ENCODE measurements at regions not wholly inside any gene's neighbourhood (a gene's known extent, or its start where the extent isn't known, plus 50 kb on each side); places are given as distances from the start of the nearest gene placed in this dataset.

- no peak overlapping the region for H3K27ac ChIP-seq (ENCODE audit: insufficient read depth, low read depth, low read length)
- dilution Hi-C loops (cut with MboI; ENCODE audit: extremely low pct_ligation_motif_present, low sequenced_read_pairs): no loop called here
- POLR2A ChIA-PET: no interaction called here
- no peak overlapping the region for H3K4me2 ChIP-seq (ENCODE audit: insufficient read depth, low read length)
- TF ChIP-seq EZH2 (IDR thresholded peaks at IDR 0.05; ENCODE audit: borderline replicate concordance, low read depth, low read length, severe bottlenecking): no peak
- no peak for TF ChIP-seq POLR2A (IDR thresholded peaks at IDR 0.05; ENCODE audit: low read depth, low read length)
- TF ChIP-seq MAX (IDR thresholded peaks at IDR 0.05; ENCODE audit: insufficient read depth, insufficient read length): no peak
- no peak for TF ChIP-seq JUN (IDR thresholded peaks at IDR 0.05; ENCODE audit: borderline replicate concordance, insufficient read depth, insufficient read length, low read depth)
- no peak for TF ChIP-seq MYC (IDR thresholded peaks at IDR 0.05; ENCODE audit: low read depth, low read length)
- no peak for TF ChIP-seq GATA2 (IDR thresholded peaks at IDR 0.05; ENCODE audit: insufficient read depth, insufficient read length, low read depth, low read length)
- TF ChIP-seq FOS (IDR thresholded peaks at IDR 0.05; ENCODE audit: borderline replicate concordance, insufficient read depth, low read length): no peak
- TF ChIP-seq POLR2AphosphoS5 (IDR thresholded peaks at IDR 0.05; ENCODE audit: insufficient read depth, low read depth, low read length): no peak
- TF ChIP-seq, protein P1, sequence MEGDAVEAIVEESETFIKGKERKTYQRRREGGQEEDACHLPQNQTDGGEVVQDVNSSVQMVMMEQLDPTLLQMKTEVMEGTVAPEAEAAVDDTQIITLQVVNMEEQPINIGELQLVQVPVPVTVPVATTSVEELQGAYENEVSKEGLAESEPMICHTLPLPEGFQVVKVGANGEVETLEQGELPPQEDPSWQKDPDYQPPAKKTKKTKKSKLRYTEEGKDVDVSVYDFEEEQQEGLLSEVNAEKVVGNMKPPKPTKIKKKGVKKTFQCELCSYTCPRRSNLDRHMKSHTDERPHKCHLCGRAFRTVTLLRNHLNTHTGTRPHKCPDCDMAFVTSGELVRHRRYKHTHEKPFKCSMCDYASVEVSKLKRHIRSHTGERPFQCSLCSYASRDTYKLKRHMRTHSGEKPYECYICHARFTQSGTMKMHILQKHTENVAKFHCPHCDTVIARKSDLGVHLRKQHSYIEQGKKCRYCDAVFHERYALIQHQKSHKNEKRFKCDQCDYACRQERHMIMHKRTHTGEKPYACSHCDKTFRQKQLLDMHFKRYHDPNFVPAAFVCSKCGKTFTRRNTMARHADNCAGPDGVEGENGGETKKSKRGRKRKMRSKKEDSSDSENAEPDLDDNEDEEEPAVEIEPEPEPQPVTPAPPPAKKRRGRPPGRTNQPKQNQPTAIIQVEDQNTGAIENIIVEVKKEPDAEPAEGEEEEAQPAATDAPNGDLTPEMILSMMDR (IDR thresholded peaks at IDR 0.05; ENCODE audit: extremely low read depth in 1 of 2, insufficient read depth in 1 of 2, low read depth in 1 of 2, low read length in 2 of 2): no peak
- intact Hi-C loops (cut with micrococcal nuclease): no loop called here
- DNase-seq (ENCODE audit: low read depth, low spot score) (no peak), FAIRE-seq (no peak)
- no peaks in the 10 kb centered on the region for H3K79me2 ChIP-seq (ENCODE audit: control insufficient read depth, insufficient read depth, low read length)
- CTCF ChIA-PET: no interaction called here
- no peaks in the 10 kb centered on the region for H3K9me1 ChIP-seq (replicated peaks; ENCODE audit: control insufficient read depth, extremely low read depth, insufficient read depth, low read length)
- no peaks in the 10 kb centered on the region for H3K9me3 ChIP-seq (replicated peaks; ENCODE audit: control insufficient read depth, insufficient read depth, low read length)
- no peaks in the 10 kb centered on the region for H3K27me3 ChIP-seq (ENCODE audit: control insufficient read depth in 2 of 2, insufficient read depth in 2 of 2, low read length in 2 of 2)
- H3K4me1 ChIP-seq (ENCODE audit: control insufficient read depth, extremely low read depth, insufficient read depth, low read length): no peaks in the 10 kb centered on the region
- no peaks in the 10 kb centered on the region for H4K20me1 ChIP-seq (replicated peaks; ENCODE audit: control insufficient read depth, extremely low read depth, insufficient read depth, low read length)
- no TSS peak for BruUV-seq (replicated peaks)
- H3K9ac ChIP-seq (replicated peaks; ENCODE audit: extremely low read depth, insufficient read depth, low read length): no peak overlapping the region
- no peak overlapping the region for H3K4me3 ChIP-seq (replicated peaks in 1 of 3; ENCODE audit: insufficient read depth in 1 of 3, low read depth in 1 of 3, low read length in 3 of 3)
- no peak overlapping the region for H2AFZ ChIP-seq (ENCODE audit: low read depth, low read length)
- no peaks in the 10 kb centered on the region for H3K36me3 ChIP-seq (ENCODE audit: control insufficient read depth in 2 of 2, extremely low read depth in 1 of 2, insufficient read depth in 2 of 2, low read length in 2 of 2)
Measured at GRCh38 chr6:22970004-22970403, 400.6 kb downstream of the HDGFL1 start.
